HG03342 (cell line): ENCODE measurements at regions not wholly inside any gene's neighbourhood (a gene's known extent, or its start where the extent isn't known, plus 50 kb on each side); places are given as distances from the start of the nearest gene placed in this dataset.
A peak's percentile ranks its signal among the peaks of the same experiment; 100 is the strongest.

Experiments
- ATAC-seq: cut with Tn5 transposase; IDR thresholded peaks from one replicate; pipeline ENCODE4 v1.9.1; 2021; ENCODE audit warnings: mild to moderate bottlenecking, moderate library complexity; ENCODE audit not compliant: unreplicated experiment

GRCh38 chr12:97267594-97268202 lies 194.9 kb upstream of the RMST start:
- no peak for ATAC-seq

GRCh38 chr12:97272471-97272870 lies 190.1 kb upstream of the RMST start:
- no peak for ATAC-seq

DNA sequence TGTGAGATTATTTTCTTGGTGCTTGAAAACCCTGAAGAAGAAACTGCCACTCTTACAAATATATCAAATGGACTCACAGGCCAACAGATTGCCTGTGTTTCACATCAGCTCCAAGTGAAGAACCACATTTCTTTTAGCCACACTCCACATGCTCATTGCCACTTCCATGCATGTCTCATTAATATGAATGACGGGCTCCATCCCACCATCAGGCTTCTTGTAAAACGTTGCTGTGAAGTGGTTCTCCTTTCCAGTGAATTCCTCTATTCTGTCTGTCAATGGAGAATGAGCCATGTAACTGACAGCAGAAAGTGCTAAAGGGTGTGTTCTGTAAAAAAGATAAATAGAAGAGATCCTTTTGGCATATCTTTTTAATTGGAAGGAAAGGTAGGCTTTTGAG lies 188.2 kb upstream of the RMST start:
- ATAC-seq = no peak

- ATAC-seq = no peak
These were observed 187.3 kb upstream of the RMST start for GRCh38 chr12:97275256-97275655.

GRCh38 chr12:97275728-97276590 lies 186.6 kb upstream of the RMST start:
- ATAC-seq = no peak

GRCh38 chr12:97276661-97277429 lies 185.8 kb upstream of the RMST start:
- no peak for ATAC-seq

DNA sequence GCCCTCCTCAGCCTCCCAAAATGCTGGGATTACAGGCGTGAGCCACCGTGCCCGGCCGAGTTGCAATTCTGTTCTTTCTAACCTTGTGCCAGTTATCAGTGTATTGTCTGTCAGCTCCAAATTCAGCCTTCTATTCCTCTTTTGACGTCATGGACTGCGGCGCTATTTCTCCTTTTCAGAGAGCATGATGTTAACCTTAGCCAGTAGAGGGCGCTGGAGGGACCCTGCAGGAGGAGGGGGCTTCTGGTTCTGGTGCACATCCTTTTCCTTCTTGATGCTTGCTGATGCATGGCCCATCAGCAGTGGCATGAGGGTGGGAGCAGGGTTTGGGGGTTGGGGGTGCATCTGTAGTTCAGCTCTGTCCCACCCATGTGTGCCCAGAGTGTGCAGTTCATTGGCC lies 179.3 kb upstream of the RMST start:
- ATAC-seq = no peak

DNA sequence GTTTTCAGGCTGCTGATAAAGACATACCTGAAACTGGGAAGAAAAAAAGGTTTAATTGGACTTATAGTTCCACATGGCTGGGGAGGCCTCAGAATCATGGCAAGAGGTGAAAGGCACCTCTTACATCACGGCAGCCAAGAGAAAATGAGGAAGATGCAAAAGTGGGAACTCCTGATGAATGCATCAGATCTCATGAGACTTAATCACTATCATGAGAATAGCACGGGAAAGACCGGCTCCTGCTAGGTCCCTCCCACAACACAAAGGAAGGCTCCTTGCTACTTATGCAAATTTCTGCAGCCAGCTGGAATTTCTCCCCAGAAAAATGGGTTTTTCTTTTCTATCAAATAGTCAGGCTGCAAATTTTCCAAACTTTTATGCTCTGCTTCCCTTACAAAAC lies 174.1 kb upstream of the RMST start:
- no peak for ATAC-seq

DNA sequence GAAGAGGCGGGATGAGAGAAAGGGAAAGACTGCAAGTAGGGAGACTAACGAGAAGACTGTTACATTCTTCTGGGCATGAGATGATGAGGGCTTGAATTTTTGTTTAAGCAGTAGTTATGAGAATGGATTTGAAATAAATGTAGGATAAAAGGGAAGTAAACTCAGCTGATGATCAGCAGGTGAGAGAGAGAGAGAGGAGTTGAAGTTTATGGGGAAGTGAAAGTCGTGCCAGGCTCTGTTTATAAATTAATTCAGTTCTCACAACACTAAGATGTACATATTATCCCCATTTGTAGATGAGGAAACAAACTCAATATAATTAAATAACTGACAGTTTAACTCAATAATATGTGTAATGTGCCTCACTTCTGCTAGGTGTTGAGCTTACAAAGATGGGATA lies 170.0 kb upstream of the RMST start:
- ATAC-seq = no peak

DNA sequence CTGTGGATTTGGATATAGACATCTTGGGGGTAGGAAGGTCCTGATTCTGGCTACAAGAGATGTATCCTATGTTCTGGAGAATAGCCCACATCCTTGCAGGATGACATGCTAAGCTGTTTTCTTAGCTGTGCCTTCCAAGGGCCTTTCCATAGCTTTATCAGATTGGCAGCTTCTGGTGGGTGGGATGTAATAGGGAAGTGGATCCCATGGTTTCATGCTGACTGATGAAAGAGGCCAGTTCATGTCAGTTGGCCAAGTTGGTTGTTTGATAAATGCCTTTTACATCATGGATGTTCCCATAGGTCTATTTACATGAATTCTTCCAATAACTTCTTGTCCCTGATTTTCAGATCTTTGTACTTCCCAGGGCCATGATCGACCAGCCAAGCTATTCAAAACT lies 169.1 kb upstream of the RMST start:
- no peak for ATAC-seq

DNA sequence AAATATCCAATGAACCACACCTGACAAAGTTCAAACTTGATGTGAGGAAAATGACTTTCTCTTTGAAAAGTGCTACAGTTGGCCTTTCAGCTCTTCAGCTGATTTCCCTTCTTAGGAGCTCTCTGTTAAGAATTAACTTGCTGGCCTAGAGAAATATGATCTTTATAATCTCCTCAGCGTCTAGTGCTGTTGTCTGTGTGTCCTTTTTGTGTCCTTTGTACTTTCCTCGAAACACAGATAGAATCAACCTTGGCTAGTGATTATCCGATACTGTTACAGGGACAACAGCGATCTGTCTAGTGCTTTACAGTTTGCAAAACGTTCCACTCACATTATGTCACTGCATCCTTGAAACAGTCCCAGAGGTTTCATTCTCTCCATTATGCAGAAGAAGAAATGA lies 162.8 kb upstream of the RMST start:
- no peak for ATAC-seq

GRCh38 chr12:97300431-97300830 lies 162.2 kb upstream of the RMST start:
- ATAC-seq = no peak

DNA sequence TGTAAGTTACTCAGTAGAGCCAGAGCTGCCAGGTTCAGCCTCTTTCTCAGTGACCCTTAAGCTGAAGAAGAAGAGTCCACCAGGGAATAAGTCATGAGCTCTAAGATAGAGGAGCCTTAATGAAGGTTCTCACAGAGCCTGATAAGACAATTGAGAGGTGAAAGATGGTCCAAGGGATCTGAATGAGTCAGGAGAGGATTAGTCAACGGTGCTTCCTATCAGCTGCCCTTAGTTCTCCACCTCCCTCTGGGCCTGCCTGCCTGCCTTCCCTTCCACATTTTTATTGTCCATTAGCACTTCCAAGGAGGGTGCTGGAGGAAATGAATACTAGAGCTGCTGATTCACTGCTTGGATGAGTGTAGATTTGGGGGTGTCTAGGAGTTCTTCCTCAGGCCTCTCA lies 161.7 kb upstream of the RMST start:
- ATAC-seq = no peak

DNA sequence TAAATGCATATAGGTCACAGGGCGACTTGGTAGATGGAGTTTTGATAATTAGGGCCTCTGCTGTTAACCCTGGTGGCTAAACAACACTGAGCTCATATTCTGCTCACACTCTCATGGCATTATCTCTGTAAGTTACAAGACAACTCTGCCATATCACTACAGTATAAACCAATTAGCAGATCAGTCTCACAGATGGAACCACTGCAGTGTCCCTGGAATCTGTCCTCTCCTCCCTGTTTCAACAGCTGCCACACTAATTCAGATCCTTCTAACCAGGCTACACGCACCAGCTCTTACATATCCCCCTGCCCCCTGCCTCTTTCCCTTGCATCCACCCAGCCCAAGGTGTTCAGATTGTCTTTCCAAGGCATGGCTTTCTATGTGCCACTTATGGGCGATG lies 161.0 kb upstream of the RMST start:
- no peak for ATAC-seq

- ATAC-seq = no peak
These were observed 157.0 kb upstream of the RMST start for GRCh38 chr12:97305651-97306050.

- ATAC-seq = peak; percentile 99
These were observed 156.5 kb upstream of the RMST start for GRCh38 chr12:97306147-97306546.

DNA sequence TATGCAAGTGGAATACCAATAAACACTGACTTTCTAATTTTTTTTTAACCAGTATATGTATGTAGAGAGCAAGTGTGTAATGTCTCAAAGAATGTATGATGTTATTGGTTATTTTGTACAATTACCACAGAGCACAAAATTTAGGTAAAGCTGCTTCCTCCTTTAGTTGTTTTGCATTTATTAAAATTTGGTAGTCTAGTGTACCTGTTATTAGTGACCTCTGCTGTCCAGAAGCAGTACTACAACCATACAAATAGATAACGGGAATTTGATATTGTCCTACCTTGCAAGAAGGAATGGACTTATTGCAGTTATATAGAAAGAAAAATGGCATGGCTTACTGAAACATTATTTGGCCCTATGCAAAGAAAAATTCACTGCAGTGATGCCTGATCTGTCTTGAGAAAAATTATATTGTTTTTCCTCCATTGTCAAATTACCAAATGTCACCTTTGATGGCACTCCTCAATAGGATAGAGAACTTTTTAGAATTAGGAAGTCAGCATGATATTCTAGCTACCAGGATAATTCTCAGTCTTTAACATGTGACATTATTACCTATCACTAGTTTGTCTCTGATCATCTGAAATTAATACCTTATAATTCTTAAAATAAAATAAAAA lies 153.9 kb upstream of the RMST start:
- peak; percentile 37 for ATAC-seq

GRCh38 chr12:97309921-97310320 lies 152.7 kb upstream of the RMST start:
- no peak for ATAC-seq

DNA sequence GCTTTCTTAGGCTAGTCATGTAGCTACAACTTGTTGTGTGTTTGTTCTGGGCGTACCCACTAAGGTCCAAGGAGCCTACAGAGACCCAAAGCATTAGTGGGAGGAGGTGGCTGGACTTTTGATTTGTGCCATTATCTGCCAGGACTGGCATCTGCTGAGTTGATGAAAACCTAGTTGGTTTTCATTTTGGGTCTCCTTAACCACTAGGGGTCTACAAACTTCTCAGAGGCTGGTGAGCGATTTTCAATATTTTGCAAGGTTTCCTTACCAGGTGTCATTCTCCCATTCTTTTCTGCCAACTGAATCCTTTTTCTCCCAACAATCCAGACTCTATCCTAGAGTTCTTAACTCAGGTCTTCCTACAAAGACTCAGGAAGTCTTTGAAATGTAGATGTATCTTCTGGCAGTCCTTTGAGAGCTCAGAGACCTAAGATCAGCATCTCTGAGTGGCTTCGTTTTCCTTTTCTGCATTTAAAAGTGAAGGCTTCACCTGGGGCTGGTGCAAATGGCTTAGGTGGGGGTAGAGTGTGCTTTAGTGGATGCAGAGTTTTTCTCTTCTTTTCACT lies 150.0 kb upstream of the RMST start:
- no peak for ATAC-seq

DNA sequence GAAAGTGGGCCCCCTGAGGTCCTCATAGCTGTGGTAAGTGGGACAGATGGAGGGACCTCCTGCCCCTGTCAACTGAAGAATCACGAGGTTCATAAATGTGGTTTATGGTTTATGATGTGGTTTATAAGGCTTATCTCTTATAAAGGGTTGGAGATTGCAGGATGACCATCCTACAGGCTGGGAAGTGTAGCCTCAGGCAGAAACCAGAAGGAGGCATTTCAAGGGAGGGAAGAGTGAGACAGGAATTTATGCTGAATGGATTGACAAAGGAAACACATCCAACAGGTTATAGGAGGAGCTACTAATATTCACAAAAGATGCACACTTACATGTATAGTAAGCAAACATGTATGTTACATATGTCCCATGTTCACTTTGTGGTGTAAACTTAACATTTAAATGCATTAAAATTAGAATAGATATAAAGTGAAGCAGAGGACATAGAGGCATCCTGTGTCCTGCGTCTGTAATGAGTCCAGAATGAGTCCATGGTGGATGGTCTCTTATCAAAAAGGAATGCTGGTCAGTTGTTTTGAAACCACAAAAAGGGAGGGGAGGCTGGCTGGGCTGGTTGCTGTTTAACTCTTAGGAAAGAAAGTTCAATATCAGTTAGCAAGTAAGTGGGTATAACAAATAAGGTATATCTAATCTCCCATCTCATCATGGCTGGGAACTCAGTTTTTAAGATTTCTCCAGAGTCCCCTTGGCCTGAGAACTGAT lies 149.0 kb upstream of the RMST start:
- ATAC-seq = no peak
